ENCODE measurements at regions not wholly inside any gene's neighbourhood (a gene's known extent, or its start where the extent isn't known, plus 50 kb on each side); places are given as distances from the start of the nearest gene placed in this dataset.
A peak's percentile ranks its signal among the peaks of the same experiment; 100 is the strongest.

DNA sequence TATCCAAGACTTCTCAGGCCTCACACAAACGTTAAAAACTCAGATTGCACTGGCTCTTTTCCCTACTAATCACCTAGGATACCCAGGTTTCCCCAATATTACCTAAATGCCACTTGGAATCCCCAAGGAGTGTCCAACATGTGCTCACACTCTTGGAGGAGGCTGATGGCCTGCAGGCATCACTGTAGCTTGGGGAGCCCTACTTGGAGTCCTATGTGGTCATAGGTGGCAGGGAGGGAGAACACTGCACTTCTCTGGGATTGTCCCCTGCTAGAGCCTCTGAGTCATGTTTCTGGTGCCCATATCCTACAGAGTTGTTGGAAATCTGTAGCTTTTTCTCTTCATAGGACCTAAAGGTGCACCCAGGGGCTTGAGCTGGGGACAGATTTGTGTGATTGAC, 433.7 kb downstream of the ARHGEF28 start:
- DNase-seq (ENCODE audit: low spot score): no peak

DNA sequence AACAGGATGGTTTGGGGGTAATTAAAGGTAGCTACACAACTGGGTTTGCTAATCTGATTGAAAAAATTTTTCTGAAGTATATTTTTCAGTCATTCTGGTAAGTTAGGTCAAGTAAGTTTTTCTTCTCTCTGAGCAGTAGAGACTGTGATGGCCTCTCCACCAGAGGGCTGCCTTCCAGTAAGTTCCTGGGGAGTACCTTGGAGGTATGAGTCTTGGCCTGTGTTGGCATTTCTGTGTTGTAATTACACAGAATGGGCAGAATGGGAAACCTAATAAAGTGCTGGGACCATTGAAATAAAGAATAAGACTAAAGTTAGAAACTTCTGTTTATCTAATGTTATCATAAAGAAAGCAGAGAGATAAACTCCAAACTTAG, 430.8 kb downstream of the ARHGEF28 start:
- peak; percentile 44 for DNase-seq (ENCODE audit: low spot score)

DNA sequence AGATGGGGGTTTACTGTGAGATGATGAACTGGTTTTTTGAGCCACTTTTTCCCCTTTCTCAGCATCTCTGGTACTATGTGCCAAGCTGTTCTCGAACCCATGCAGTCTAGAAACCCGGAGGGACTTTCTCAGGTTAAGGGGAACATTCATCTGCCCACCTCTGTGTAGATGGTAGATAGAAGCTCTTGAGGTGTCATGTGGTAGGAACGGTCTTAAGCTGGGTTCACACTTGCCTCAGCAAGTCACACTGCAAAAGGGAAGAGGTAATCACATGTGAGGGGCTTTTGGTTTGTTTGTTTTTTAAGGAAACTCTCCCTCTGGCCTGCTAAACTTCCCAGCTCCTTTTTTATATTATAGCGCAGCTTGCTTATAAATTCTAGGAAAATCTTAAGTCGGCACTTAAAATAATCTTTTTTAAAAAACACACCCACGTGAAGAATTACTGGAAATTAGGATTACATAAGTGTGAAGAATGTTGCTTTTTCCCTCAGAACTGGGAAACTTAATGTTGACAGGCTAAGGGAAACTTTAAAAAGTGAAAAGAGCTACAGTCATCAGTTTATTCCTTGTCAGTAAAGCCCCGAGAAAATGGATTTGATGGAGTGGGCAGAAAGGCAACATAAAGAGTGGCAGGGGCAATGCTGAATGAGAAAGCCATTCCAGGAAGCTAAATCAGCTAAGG, 430.3 kb downstream of the ARHGEF28 start:
- DNase-seq (ENCODE audit: low spot score): no peak

DNA sequence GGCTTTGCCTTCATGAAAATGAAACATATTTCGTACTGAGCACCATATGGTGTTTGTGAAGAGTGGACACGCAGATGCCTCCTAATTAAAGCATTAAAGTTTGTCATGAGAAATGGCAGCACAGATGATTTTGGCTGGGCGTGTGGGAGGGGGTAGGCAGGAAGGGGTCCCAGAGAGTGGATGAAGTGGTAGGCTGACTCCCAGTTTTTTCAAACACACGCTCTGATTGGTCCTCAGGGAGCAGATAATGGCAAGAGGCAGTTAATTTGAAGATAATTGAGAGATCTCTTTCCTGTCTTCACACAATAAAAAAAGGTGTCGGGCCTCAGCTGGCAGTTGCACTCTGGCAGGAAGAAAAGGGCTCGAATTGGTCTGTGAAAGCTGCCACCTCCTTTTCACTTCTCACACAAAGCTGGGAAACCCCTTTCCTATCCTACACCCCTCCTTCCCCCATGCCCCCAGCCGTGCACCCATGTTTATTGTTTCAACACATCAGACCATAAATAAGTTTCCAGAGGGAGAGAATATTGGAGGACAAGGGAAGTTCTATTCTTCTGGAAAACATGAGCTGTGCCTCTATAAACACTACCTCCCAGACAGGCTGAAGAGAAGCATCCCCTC, 429.6 kb downstream of the ARHGEF28 start:
- DNase-seq (ENCODE audit: low spot score): no peak

DNA sequence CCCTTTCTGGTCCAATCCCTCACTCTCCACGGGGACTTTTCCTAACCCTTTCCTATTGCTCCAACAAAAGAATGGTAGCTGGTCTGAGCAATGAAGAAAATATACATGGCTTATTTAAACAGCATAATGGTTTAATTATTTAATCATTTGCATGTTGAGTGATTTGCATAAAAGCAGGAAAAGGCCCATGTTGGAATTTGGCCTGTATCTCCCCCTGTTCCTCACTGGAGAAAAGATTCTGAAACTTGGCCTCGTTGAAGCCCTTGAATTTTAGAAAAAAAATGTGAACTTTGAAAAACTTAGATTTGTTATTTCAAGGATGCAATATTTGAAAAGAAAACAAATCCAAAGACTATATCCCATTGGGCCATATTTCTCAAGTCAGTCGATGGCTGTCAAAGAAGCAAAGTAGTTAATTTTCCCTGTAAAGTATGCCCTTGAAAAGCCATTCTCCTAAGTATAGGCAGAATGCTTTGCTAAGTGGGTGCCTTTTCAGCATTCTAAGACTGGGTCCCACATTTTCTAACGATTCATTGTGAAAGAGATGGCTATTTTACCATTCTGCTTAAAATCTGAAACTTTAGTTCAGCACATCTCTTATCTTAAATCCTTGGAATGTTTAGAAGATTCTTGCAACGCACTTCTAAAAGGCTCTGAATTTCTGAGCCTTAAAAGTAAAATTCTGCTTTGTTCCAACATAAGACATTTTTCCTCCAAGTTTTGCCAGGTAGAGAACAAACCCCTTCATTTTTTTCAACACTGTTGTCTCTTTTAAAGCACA, 428.8 kb downstream of the ARHGEF28 start:
- DNase-seq (ENCODE audit: low spot score): no peak

DNA sequence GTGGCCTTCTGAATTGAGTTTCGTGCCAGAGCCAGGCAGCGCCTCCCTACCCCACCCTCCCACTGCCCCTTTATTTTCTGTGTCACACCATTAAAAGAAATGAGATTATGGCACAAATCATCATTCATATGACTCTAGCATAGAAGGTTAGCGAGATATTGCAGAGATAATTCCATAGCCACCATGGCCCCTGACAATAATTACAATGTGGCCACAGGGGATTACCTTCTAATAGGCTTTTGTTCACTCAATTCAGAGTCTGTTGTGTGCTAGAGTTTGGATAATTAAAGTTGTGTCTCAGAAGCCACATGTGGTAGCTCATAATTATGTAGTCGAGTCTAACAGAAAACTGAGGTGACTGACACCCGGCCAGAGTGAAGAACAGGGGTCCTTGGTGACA, 428.1 kb downstream of the ARHGEF28 start:
- DNase-seq (ENCODE audit: low spot score): no peak

DNA sequence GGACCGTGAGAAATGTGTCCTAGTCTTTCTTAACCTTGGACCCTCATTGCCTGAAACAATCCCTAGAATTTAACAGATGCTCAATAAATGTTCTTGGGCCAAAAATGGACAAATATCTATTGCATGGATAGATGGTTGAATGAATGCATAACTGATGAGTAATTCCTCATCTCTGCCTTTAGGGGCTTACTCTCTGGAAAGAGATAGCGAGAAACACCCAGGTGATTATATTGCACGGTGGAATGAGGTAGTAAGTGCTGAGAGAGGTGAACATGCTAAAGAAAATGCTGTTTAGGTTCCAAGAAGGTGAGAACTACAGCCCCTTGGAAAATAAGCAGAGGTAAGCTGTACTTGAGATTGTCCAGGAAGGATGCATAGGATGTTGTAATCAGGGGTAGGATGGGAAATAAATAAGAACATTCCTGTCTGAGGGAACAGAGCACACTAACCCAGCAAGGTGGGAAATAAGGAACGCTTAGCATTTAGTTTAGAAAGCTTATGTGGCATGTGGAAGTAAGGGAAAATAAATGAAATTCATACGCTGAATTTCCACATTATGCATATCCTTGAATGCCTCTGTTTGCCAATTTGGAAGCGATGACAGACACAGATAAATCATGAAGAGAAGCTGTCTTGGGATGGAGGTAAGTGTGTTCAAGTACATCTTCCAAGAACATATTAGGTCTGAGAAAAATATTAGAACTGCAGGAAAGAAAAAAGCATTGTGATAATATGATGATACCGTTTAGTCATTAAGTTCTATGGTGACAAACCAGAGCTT, 426.6 kb downstream of the ARHGEF28 start:
- no peak for DNase-seq (ENCODE audit: low spot score)

DNA sequence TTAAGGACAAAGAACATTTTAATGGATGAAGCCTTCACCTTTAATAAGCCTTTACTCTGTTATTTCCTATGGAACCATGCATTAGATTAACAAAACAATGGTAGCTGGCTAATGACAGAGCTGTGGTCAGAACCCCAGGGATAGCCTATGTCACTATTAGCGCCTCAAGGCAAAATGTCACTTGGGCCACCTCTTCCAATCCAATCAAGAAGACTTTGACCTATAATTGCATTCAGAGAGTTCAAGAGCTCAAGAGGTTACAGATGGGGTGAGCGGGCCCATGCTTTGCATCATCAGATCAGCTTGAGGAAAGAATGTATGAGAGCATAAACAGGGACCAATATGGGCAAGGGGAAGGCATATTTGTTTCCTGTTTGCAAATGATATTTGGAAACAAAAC, 425.1 kb downstream of the ARHGEF28 start:
- no peak for DNase-seq (ENCODE audit: low spot score)

DNA sequence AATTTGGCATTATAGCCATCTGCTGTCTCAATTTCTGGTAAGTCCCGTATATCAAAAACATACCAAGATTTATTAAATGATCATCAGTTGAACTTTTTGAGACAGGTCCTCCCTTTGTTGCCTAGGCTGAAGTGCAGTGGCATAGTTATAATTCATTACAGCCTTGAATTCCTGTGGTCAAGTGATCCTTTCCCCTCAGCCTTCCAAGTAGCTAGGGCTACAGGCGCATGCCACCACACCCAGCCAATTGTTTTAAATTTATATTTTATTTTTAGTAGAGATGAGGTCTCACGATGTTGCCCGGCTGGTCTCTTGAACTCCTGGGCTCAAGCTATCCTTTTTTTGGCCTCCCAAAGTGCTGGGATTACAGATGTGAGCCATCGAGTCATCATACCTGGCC, 418.9 kb downstream of the ARHGEF28 start:
- DNase-seq (ENCODE audit: low spot score): no peak

DNA sequence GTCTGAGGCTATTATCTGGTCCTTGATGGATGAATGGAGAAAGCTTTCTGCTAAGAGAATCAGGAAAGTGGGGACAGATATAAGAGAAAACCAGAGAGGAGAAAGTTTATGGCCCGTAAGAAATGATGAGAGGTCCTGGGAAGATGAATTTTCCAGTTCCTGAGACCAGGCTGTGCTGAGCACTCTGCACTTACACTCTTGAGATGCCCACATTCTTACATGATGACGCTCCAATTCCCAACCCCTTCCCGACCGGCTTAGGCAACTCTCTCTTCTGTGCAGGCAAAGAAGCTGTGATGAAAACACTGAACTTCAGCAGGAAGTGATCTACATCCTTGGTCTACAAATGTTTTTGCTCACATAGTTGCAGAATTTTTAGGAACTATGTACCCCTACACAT, 417.0 kb downstream of the ARHGEF28 start:
- DNase-seq (ENCODE audit: low spot score): no peak

DNA sequence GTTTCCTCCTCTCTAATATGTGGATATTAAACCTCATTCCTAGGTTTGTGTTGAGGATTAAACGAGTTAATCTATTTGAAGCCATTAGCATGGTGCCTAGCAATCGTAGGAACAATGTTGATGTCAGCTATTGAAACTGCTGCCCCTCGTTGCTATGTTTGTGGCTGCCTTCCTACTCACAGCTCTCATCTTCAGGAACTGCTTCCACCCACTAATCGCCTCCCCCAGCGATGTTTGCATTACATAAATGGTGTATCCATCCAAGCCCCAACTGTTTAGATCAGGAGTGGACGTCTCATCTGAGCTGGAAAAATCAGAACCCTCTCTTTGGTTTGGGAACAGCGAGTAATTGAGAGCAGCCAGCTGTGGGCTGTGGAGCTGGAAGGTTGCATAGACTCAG, 416.6 kb downstream of the ARHGEF28 start:
- no peak for DNase-seq (ENCODE audit: low spot score)

DNA sequence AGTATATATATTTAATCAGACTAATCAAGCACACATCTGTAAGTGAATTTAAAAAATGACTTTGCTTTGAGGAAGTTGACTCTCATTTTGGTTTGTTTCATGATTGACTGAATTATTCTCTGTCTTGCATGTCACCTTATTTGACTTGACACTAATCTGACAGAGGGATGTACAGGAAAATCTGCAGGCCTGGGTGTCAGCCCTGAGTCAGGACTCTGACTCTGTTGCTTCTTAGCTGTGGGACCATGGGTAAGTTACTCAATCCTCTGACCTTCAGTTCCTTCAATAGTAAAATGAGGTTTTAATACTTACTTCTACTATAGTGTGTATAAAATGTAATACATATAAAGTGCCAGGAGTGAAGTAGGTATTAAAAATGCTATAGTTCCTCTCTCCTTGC, 415.9 kb downstream of the ARHGEF28 start:
- no peak for DNase-seq (ENCODE audit: low spot score)

DNA sequence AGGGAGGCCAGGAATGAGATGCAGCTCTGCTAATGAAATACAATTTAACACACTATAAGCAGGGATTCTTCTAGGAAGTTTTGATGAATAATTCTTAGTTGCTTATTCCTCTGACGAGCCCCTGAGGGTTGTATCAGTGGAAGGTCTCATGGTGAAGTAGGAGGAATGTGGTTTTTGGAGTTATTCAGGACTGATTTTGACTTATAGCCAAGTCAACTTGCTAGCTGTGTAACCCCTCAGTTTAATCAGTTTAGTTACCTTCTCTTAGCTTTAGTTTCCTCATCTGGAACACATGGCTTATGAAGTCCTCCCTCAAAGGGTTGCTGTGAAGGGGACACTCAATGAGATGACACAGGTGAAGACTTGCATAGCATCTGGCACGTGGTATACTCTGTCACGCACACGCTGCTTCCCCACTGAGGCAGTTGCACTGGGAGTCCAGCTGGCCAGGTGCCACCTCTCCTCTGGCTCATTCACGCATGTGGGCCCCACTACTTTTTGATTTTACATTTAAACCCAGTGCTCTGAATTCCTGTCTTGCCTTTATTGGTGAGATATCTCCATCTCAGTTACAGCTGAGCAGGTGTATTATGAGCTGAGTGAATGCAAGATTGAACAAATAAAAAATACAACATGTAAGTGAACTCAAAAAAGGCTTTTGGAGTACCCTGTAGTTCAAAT, 415.0 kb downstream of the ARHGEF28 start:
- DNase-seq (ENCODE audit: low spot score): no peak

DNA sequence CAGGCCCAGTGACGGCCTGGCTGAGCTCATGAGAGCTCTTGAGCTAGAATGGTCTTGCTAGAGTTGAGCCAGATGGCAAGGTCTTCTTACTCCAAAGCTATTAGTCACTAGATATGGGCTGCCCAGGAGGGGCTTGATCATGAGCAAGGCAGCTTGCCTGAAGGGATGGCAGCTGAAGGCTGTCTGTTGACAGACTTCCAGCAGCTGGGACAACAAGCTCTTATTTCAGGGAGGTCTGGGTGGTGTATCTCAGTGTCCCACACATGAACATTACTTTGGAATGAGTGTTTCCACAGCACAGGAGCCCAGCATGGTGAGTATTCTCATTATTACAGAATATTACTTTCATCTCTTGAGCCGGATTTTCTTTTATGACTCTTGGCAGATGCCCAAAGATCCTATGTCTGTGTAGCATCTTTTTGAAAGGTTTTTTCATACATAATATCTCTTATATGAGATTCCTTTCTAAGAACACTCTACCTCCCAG, 414.1 kb downstream of the ARHGEF28 start:
- peak; percentile 72 for DNase-seq (ENCODE audit: low spot score)

DNA sequence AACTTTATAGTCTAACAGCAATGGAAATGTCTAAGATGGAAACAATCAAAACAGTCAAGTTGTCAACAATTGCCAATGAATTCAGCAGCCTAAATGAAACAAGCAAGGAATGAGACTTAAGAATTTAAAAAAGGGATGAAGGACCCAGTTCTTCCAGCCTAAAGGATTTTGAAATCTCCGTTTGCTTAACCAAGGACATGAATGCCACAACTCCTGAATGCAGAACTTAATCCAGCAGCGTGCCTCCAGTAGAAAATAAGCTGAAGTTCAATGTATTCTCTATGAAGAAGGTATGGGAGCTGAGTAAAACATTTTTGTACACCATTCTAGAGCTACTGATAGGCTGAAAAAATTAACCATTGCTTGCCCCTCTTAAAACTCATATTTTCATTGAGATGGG, 411.3 kb downstream of the ARHGEF28 start:
- DNase-seq (ENCODE audit: low spot score): no peak

DNA sequence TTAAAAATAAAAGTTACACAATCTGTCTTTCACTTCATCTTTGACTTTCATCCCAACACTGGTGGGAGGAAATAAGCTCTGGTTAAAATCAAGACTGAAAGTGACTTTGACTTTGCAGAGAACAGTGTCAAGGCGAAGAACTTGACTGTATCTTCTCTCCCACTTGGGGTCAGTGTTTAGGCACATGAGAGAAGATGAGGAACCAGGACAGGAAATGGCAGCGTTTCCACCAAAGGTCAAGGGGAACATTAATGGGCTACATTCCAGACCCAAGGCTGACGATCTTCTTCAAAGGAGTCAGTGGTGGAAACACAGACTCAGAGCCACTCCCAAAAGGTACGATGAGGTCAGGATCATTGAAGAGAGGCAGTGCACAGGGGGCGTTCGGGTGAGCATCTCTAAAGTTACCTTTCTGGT, 409.5 kb downstream of the ARHGEF28 start:
- peak; percentile 79 for DNase-seq (ENCODE audit: low spot score)

DNA sequence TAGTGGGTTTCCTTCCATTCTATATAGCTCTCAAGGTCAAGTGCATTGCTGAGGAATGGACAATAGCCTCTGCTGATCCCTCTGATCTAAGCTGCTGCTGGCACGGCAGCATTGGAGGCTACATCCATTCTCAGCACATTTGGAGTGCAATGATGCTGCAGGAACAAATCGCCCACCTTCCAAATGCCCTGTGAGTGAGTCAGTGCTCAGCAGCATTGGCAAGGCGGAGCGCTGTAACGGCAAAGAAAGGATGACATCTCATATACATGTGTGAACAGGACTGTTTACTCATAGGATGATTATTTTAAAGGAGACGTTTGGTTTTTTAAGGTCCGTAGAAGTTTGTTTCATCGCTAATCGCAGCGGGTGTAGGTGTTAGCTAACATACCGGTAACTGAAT, 408.7 kb downstream of the ARHGEF28 start:
- no peak for DNase-seq (ENCODE audit: low spot score)

DNA sequence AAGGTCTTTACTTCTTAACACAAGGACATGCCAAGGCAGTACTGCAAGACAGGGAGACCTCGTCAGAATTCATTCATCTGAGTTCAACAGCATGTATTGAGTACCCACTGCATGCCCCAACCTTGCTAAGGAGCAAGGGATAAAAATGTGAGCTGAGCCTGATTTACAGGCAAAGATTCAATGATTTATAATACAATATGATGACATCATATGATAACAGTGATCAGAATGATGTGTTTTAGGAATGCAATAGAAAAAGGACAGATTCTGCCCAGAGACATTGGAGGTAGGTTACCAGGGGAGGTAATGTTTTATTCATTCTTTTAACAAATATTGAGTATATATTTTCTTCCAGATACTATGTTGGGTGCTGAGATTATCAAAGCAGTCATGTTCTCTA, 406.6 kb downstream of the ARHGEF28 start:
- no peak for DNase-seq (ENCODE audit: low spot score)

DNA sequence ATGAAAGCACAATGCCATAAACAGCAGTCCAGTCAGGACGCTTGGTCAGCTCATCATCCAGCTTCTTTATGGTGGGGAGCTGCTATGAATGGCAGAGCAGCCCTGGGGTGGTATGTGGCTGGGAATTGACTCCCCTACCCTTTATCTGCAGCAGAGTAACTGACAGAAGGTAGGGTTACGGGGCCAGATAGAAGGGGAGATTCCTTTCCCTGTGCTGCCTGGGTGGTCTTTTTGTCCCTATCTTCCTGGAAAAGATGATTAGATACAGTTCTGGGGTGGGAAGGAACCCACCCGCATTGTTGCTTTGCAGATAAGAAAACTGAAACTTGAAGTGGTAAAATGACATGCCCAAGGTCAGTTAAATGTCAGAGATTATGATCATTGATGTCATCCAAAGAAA, 405.5 kb downstream of the ARHGEF28 start:
- no peak for DNase-seq (ENCODE audit: low spot score)

DNA sequence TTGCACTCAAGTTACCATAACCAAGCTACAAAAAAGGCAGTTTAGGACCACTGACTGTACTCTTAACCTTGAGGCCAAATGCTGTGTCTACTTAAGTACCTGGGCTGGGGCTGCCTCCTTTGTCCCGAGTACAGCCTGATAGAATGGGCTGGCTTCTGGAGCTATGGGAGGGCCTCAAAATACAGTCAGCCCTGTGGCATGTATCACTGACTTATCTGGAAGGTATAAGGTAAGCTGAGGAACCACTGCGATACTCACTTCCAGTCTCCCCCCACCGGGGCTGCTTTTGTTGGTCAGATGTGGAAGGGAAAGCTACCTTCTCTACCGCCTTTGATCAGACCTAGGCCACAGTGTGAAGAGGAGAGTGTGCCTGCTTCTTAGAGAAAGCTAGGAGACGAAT, 404.8 kb downstream of the ARHGEF28 start:
- DNase-seq (ENCODE audit: low spot score): no peak

DNA sequence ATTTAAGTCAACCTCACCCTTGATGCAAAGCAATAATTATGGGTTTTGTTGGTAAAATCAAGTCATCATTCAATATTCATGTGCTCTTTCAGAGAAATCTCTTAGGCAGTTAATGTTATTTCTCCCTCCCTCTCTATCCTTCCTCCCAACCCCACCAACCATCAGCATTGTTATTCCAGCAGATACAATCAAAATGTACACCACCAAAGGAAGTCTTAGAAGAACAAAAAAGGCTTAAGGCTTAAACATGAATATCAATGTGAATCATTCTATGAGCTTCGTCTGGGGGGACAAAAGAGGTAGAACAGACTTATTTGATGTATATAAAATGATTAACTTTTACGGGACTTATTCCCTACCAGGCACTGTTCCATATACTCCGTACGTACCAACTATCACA, 404.4 kb downstream of the ARHGEF28 start:
- no peak for DNase-seq (ENCODE audit: low spot score)

DNA sequence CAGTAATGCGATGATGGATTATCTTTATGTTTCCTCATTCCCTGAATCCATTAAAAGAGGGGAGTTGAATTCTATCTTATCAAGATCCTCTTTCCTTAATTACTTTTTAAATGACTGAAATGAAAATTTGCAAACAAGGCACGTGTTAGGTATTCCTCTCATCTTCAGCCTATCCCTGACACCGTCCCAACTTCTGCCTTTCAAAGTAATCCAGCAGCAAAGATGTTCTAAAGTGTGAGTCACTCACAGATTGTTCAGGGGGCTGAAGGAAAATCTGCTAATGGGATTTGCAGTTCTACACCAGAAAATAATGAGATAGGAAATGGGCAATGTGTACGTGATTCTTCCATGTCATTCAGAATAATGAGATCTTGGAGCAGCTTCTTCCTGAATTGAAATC, 403.0 kb downstream of the ARHGEF28 start:
- no peak for DNase-seq (ENCODE audit: low spot score)
